ENCODE measurements at regions not wholly inside any gene's neighbourhood (a gene's known extent, or its start where the extent isn't known, plus 50 kb on each side); places are given as distances from the start of the nearest gene placed in this dataset.

DNA sequence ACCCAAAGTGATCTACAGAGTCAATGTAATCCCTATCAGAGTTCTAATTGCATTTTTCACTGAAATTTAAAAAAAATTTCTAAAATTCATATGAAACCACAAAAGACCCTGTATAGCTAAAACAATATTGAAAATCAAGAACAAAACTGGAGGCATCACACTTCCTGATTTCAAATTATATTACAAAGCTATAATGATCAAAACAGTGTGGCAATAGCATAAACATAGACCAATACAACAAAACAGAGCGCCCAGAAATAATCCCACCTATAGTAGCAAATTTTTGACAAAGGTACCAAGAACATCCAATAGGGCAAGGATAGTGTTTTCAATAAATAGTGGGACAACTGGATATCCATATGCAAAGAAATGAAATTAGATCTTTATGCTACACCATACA, 59.4 kb upstream of the PRKG2 start:
- intact Hi-C loops (cut with micrococcal nuclease), result no loop called here
- no peak overlapping the region for H2AK9ac ChIP-seq (replicated peaks; ENCODE audit: low read depth, low read length, poor library complexity)
- peaks cover 2% of the 10 kb centered on the region; the same call in 1 of the 2 replicates for H3K9me3 ChIP-seq (ENCODE audit: control insufficient read depth, insufficient read depth, low read length)
- H4K91ac ChIP-seq (ENCODE audit: insufficient read depth, low read depth, low read length), result no peak overlapping the region
- no peak overlapping the region for H3K9ac ChIP-seq (ENCODE audit: low read depth, low read length)
- no peaks in the 10 kb centered on the region for H3K36me3 ChIP-seq (ENCODE audit: control insufficient read depth, insufficient read depth, low read length)
- H3K4me1 ChIP-seq (ENCODE audit: control insufficient read depth, insufficient read depth, low read length), result no peaks in the 10 kb centered on the region
- ChIA-PET POLR2A (ENCODE audit: unreplicated experiment) (no interaction called here), CTCF (no interaction called here)
- H3K27ac ChIP-seq (ENCODE audit: insufficient read depth, low read length), result no peak overlapping the region
- H4K8ac ChIP-seq (ENCODE audit: low read depth in 2 of 2, low read length in 2 of 2), result no peak overlapping the region
- H2BK20ac ChIP-seq (ENCODE audit: low read depth, low read length), result no peak overlapping the region
- no TSS peak for BruUV-seq (replicated peaks)
- no peaks in the 10 kb centered on the region for H3K27me3 ChIP-seq (ENCODE audit: control insufficient read depth, insufficient read depth, low read length)
- no peaks in the 10 kb centered on the region for H3K9me1 ChIP-seq (ENCODE audit: insufficient read depth, low read length)
- H3K14ac ChIP-seq (replicated peaks; ENCODE audit: low read depth, low read length), result no peak overlapping the region
- H2AK5ac ChIP-seq (ENCODE audit: low read depth, low read length), result no peak overlapping the region
- H2BK15ac ChIP-seq (ENCODE audit: low read depth, low read length), result no peak overlapping the region
- no peak overlapping the region for H3K56ac ChIP-seq (ENCODE audit: extremely low read depth, insufficient read depth, low read length)
- no peak overlapping the region for H3K4ac ChIP-seq (ENCODE audit: low read depth, low read length)
- DNase-seq, result no peak
- no peak for TF ChIP-seq POLR2A (IDR thresholded peaks at IDR 0.05; ENCODE audit: low read depth, low read length)
- TF ChIP-seq MAZ (IDR thresholded peaks at IDR 0.05; ENCODE audit: borderline replicate concordance, low read depth, low read length), result no peak
- no peak for TF ChIP-seq MAFK (IDR thresholded peaks at IDR 0.05; ENCODE audit: low read depth, low read length)
- TF ChIP-seq RAD21 (IDR thresholded peaks at IDR 0.05; ENCODE audit: low read length), result no peak
- TF ChIP-seq SMC3 (IDR thresholded peaks at IDR 0.05; ENCODE audit: low read depth, low read length), result no peak
- TF ChIP-seq, protein P1, sequence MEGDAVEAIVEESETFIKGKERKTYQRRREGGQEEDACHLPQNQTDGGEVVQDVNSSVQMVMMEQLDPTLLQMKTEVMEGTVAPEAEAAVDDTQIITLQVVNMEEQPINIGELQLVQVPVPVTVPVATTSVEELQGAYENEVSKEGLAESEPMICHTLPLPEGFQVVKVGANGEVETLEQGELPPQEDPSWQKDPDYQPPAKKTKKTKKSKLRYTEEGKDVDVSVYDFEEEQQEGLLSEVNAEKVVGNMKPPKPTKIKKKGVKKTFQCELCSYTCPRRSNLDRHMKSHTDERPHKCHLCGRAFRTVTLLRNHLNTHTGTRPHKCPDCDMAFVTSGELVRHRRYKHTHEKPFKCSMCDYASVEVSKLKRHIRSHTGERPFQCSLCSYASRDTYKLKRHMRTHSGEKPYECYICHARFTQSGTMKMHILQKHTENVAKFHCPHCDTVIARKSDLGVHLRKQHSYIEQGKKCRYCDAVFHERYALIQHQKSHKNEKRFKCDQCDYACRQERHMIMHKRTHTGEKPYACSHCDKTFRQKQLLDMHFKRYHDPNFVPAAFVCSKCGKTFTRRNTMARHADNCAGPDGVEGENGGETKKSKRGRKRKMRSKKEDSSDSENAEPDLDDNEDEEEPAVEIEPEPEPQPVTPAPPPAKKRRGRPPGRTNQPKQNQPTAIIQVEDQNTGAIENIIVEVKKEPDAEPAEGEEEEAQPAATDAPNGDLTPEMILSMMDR (conservative IDR thresholded peaks at IDR 0.05; ENCODE audit: low read depth, low read length), result no peak
- TF ChIP-seq MXI1 (IDR thresholded peaks at IDR 0.05; ENCODE audit: borderline replicate concordance, low read depth, low read length), result no peak
- no peak for TF ChIP-seq NFE2L2 (IDR thresholded peaks at IDR 0.05; ENCODE audit: low read depth, low read length)
- TF ChIP-seq FOS (IDR thresholded peaks at IDR 0.05; ENCODE audit: low read depth, low read length), result no peak
- TF ChIP-seq, protein P2, sequence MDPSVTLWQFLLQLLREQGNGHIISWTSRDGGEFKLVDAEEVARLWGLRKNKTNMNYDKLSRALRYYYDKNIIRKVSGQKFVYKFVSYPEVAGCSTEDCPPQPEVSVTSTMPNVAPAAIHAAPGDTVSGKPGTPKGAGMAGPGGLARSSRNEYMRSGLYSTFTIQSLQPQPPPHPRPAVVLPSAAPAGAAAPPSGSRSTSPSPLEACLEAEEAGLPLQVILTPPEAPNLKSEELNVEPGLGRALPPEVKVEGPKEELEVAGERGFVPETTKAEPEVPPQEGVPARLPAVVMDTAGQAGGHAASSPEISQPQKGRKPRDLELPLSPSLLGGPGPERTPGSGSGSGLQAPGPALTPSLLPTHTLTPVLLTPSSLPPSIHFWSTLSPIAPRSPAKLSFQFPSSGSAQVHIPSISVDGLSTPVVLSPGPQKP (IDR thresholded peaks at IDR 0.05; ENCODE audit: borderline replicate concordance, low read depth, low read length), result no peak
- H2BK5ac ChIP-seq (ENCODE audit: low read depth, low read length, poor library complexity, severe bottlenecking), result no peak overlapping the region
- no peaks in the 10 kb centered on the region for H4K20me1 ChIP-seq (ENCODE audit: insufficient read depth, low read length)
- dilution Hi-C loops (cut with HindIII; ENCODE audit: low sequenced_read_pairs, unreplicated experiment), result no loop called here
- H2AFZ ChIP-seq (replicated peaks; ENCODE audit: low read length, poor library complexity), result no peak overlapping the region
- ATAC-seq (ENCODE audit: low read depth), result no peak
- in situ Hi-C loops (cut with MboI; ENCODE audit: low sequenced_read_pairs), result no loop called here
- no peak overlapping the region for H4K5ac ChIP-seq (ENCODE audit: low read depth, low read length)
- H3K18ac ChIP-seq (ENCODE audit: low read depth, low read length), result no peak overlapping the region
- no peak overlapping the region for H3K4me2 ChIP-seq (ENCODE audit: low read depth, low read length)
- no peak overlapping the region for H2BK120ac ChIP-seq (ENCODE audit: low read depth, low read length)
- no peaks in the 10 kb centered on the region for H3K79me1 ChIP-seq (ENCODE audit: low read depth in 1 of 2, low read length in 2 of 2)
- H3K4me3 ChIP-seq (ENCODE audit: insufficient read depth, low read depth, low read length), result no peak overlapping the region
- H3K23ac ChIP-seq (ENCODE audit: low read depth, low read length), result no peak overlapping the region
- no CpG with 5 or more reads among the region's 1 CpG for WGBS, 2 experiments (ENCODE audit: extremely low coverage in 2 of 2, insufficient read length in 1 of 2)
